GM19043 (cell line): ENCODE measurements at regions not wholly inside any gene's neighbourhood (a gene's known extent, or its start where the extent isn't known, plus 50 kb on each side); places are given as distances from the start of the nearest gene placed in this dataset.
"Not testable (repeated sequence)": the region's sequence is repeated elsewhere in the genome, so short reads cannot be mapped to it uniquely, and the experiment has no call there.

Experiments
- ATAC-seq: cut with Tn5 transposase; IDR thresholded peaks from one replicate; pipeline ENCODE4 v1.9.1; 2021; ENCODE audit warnings: low read depth; ENCODE audit not compliant: unreplicated experiment

- no peak for ATAC-seq
These were observed 184.3 kb downstream of the ADRA2A start for GRCh38 chr10:111261081-111261615.

GRCh38 chr10:111265341-111265740, 188.5 kb downstream of the ADRA2A start:
- ATAC-seq, result no peak

DNA sequence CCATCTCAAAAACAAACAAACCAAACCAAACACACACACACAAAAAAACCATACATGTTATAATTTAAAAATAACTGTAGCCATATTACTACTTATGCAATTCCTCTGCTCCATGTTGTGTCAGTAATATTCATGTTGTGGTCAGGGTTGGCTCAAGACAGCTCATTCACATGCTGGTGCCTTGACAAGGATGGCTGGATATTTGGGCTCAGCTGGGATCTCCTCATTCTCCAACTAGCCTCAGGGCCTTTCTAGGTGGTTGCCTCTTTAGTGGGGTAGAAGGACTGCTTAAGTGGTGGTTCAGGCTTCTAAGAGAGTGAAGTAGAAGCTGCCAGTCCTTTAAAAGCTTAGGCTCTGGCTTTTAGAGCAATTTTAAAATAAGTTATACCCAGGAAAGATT, 189.3 kb downstream of the ADRA2A start:
- ATAC-seq, result no peak

DNA sequence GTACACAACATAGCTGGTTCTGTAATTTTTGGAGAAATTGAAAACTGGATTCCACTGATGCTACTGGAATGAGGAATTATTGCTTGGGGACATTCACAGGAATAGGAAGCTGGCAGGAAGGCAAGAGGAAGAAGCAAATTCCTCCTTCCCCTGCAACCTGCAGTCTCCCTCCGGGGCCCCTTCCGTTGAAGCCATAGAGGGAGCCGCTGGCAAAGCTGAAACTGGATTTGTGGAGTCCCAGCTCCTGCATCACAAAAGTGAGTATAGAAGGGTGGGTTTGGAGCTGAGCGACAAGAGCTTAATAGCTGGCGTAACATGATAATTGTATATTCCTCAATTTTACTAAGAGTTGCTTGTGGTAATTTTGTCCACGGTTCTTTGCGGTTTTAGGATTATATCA, 190.8 kb downstream of the ADRA2A start:
- ATAC-seq, result no peak

- no peak for ATAC-seq
These were observed 196.4 kb downstream of the ADRA2A start for GRCh38 chr10:111273235-111273634.

- ATAC-seq, result no peak
These were observed 196.8 kb downstream of the ADRA2A start for GRCh38 chr10:111273635-111274034.

DNA sequence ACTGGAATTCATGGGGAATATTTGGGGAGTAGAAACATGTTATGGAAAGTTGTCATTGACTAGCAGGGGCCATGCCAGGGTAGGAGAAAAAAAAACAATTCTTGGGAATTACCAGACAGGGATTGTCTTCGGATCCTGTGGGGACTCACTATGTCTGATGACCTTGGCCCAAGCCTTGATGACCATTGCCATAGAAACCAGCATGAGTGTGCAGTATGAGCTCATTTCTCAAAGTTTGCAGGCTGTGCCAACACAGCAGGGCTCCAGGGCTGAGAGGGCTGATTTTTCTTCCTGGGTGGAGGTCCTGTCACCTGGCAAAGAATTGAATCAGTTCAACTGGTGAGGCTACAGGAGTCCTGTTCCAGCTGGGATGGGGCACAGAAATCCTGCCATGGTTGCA, 198.3 kb downstream of the ADRA2A start:
- ATAC-seq, result no peak

DNA sequence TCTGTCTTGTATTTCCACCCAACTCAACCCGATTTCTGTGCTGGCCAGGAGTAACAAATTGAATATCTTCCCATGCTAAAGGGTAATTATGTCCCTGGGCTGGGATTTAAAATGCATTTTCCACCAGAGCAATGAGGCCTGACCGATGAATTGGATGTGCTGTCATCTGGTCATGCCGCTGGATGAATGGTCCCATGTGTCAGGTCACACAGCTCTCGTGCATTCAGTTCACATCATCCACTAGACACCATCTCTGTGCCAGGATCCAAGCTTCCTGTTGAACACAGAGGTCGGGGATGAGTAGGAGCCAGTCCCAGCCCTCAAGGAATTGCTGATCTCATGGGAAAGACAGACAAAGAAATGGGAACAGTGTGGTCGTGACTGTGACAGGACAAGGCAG, 200.8 kb downstream of the ADRA2A start:
- ATAC-seq, result no peak

- no peak for ATAC-seq
These were observed 201.4 kb downstream of the ADRA2A start for GRCh38 chr10:111278266-111278665.

GRCh38 chr10:111281516-111281915, 204.7 kb downstream of the ADRA2A start:
- no peak for ATAC-seq

DNA sequence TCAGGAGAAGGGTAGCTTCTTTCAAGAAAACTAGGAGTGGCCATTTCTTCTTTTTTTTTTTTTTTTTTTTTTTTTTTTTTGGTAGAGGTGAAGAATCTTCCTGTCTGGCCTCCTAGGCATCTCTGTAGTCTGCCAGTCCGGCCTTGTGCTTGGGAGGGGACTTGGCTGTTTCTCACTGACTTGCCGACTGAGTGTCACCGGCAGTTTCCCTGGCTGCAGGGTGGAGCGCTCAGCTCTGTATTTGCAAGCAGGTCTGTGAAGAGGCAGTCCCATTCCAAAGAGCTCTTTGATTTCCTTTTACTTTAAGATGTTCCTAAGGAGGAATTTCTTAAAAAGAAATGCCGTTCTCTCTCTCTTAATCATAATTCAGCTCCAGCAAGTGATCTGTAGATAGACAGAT, 212.6 kb downstream of the ADRA2A start:
- no peak for ATAC-seq

- no peak for ATAC-seq
These were observed 213.8 kb downstream of the ADRA2A start for GRCh38 chr10:111290649-111291048.

- no peak for ATAC-seq
These were observed 219.0 kb downstream of the ADRA2A start for GRCh38 chr10:111295788-111296187.

DNA sequence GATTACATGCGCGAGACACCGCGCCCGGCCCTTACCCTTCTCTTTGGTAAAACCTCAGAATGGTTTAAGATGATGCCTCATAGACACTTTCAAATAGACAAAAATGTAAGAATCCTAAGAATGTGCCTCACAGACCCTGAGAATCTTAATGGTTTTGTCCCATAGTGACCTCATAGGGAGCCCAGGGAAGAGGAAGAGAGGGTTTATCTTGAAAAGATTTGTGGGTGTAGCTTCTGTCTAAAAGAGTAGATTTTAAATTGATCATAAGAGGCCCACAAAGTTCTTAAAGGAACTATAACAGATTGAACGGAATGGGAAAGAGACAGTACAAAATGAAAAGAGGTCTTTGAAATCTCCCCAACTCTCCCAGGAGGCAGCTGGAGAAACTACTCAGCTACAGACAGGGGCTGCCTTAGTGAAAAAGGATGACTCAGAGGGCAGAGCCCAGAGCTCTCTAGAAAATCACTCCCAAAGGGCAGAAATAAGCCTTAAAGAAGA, 220.6 kb downstream of the ADRA2A start:
- no peak for ATAC-seq

- ATAC-seq, result no peak
These were observed 221.2 kb downstream of the ADRA2A start for GRCh38 chr10:111298031-111298430.

DNA sequence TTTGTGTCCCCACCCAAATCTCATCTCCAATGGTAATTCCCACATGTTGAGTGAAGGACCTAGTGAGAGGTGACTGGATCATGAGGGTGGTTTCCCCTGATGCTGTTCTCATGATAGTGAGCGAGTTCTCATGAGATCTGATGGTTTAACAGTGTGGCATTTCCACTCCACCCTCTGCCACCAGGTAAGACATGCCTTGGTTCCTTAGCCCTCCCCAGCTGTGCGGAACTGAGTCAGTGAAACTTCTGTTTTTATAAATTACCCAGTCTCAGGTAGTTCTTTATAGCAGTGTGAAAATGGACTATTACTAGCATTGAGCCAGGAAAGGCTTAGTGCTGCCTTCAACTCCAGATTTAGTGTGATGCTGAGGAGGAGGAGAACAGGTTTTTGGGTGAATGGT, 222.2 kb downstream of the ADRA2A start:
- ATAC-seq, result no peak

DNA sequence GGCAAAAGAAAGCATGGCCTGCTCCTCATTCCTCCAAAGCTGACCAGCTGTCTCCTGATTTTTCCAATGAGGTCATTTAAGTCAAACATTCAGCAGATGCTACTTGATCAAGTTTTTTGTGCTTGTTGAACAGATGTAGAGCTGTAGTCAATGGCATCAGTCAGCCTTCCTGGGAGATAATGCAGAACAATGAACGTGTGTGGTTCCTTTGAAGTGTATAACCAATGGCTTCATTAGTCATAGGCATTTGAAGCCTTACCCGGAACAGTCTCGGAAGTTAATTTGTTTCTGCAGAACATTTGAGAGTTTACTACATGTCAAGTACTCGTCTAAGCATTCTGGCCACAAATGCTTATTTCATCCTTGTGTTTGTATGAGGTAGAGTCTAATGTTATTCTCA, 227.1 kb downstream of the ADRA2A start:
- ATAC-seq, result no peak

- ATAC-seq, result no peak
These were observed 239.9 kb downstream of the ADRA2A start for GRCh38 chr10:111316722-111317212.

- no peak for ATAC-seq
These were observed 243.0 kb downstream of the ADRA2A start for GRCh38 chr10:111319866-111320265.

- ATAC-seq, result no peak
These were observed 246.6 kb downstream of the ADRA2A start for GRCh38 chr10:111323389-111323966.

- not testable (repeated sequence) for ATAC-seq
These were observed 255.3 kb downstream of the ADRA2A start for GRCh38 chr10:111332174-111332573.

DNA sequence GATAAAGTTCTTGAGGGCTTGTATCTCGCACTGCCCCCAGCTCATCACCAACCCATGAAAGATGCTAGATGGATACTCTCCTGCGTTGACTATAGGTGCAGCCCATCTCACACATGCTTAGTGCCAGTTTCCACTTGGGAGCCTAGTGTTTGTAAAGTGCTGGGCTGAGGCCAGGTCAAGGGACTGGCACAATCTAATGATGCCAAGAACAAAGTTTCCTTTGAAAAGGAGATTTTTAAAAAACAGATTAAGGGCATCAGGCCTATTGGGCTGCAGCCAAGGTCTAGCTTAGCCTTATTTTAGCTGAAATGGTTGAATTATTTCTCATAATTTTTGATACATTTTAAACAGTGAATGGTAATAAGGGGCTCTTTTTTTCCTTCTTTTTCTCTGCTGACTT, 259.0 kb downstream of the ADRA2A start:
- ATAC-seq, result no peak

- ATAC-seq, result no peak
These were observed 261.2 kb downstream of the ADRA2A start for GRCh38 chr10:111338035-111338434.
